HepG2 (cell line): ENCODE measurements at regions not wholly inside any gene's neighbourhood (a gene's known extent, or its start where the extent isn't known, plus 50 kb on each side); places are given as distances from the start of the nearest gene placed in this dataset.

ENCODE experiments used
- ATAC-seq: fragments of 200-7000 bp; cut with Tn5 transposase; 3 replicates; pipeline ENCODE4 v1.9.1; 2020; ENCODE audit warnings: mild to moderate bottlenecking, moderate library complexity
- BruUV-seq: library from RNA; stranded (reverse); fragments of 400-500 nt; replicated peaks from 2 replicates; lab custom pipeline; 2021; lab: Mats Ljungman, UMichigan
- CTCF ChIA-PET: fragments of 300-600 bp; formaldehyde crosslinking; extraction: SDS; loops from one replicate; lab custom pipeline; 2021; ENCODE audit warnings: low total read pairs, inconsistent platforms, low intra/inter-chr PET ratio; lab: Yijun Ruan, JAX
- POLR2A ChIA-PET: fragments of 350-600 bp; sonication (Branson Sonifier 250); formaldehyde crosslinking; loops from one replicate; lab custom pipeline; 2020; ENCODE audit warnings: antibody characterized with exemption, inconsistent platforms; lab: Yijun Ruan, JAX
- DNase-seq: peaks from one replicate; pipeline ENCODE4 v3.0.0-alpha.2; 2015; ENCODE audit warnings: low spot score
- FAIRE-seq: peaks from 3 replicates; lab custom pipeline; 2011; peaks lifted over from hg19 to GRCh38; lab: Jason Lieb, UNC
- H2AFZ ChIP-seq: one replicate; pipeline ENCODE4 v1.6.1; 2011; ENCODE audit warnings: low read length, inconsistent platforms
- H3K27ac ChIP-seq: fragments of 300-600 bp; 3 replicates; pipeline ENCODE4 v1.8.0; 2011; ENCODE audit warnings: mixed run types, mild to moderate bottlenecking, mixed read lengths, low read length, inconsistent platforms; ENCODE audit not compliant: insufficient read depth; ENCODE audit errors: extremely low read length
- H3K27me3 ChIP-seq, 2 experiments: fragments of 200-600 bp in 1 of 2; 2 replicates in 1 of 2; 3 replicates in 1 of 2; pipeline versions ENCODE4 v1.6.0 to v1.8.0; 2011; ENCODE audit warnings: low read length in 2 of 2, mild to moderate bottlenecking in 2 of 2, moderate library complexity in 2 of 2, inconsistent platforms in 1 of 2; ENCODE audit not compliant: insufficient read depth in 2 of 2, control insufficient read depth in 1 of 2
- H3K36me3 ChIP-seq, 2 experiments: fragments of 200-600 bp in 1 of 2; replicated peaks in 1 of 2; 2 replicates in 1 of 2; 3 replicates in 1 of 2; pipeline versions ENCODE4 v1.5.1 to v1.8.0; 2011; ENCODE audit warnings: low read length in 2 of 2, inconsistent platforms in 1 of 2; ENCODE audit not compliant: insufficient read depth in 2 of 2, control insufficient read depth in 1 of 2
- H3K4me1 ChIP-seq: 2 replicates; pipeline ENCODE4 v1.5.1; 2012; ENCODE audit warnings: low read length, inconsistent platforms; ENCODE audit not compliant: insufficient read depth
- H3K4me2 ChIP-seq: 2 replicates; pipeline ENCODE4 v1.6.0; 2011; ENCODE audit warnings: low read depth, low read length, inconsistent platforms
- H3K4me3 ChIP-seq, 3 experiments: fragments of 200-600 bp in 1 of 3; sonication (generic), shearing (Covaris generic) in 1 of 3; replicated peaks in 1 of 3; 2 replicates each; pipeline ENCODE4 v1.5.1; 2011 to 2016; ENCODE audit warnings: low read length in 3 of 3, inconsistent platforms in 2 of 3, low read depth in 2 of 3, mild to moderate bottlenecking in 2 of 3, control low read depth in 1 of 3, mixed read lengths in 1 of 3; ENCODE audit not compliant: insufficient read depth in 1 of 3
- H3K79me2 ChIP-seq: one replicate; pipeline ENCODE4 v1.6.1; 2011; ENCODE audit warnings: low read length, inconsistent platforms; ENCODE audit not compliant: insufficient read depth
- H3K9ac ChIP-seq: 2 replicates; pipeline ENCODE4 v1.6.0; 2011; ENCODE audit warnings: mild to moderate bottlenecking, low read depth, low read length, inconsistent platforms; ENCODE audit not compliant: insufficient read depth
- H3K9me3 ChIP-seq: 2 replicates; pipeline ENCODE4 v1.5.1; 2012; ENCODE audit warnings: mild to moderate bottlenecking, low read length
- H4K20me1 ChIP-seq: 2 replicates; pipeline ENCODE4 v1.6.0; 2011; ENCODE audit warnings: inconsistent platforms, mild to moderate bottlenecking, low read length, moderate library complexity; ENCODE audit not compliant: insufficient read depth
- DNMT3B ChIP-seq: conservative IDR thresholded peaks from 2 replicates; pipeline ENCODE4 v1.6.1; 2016; ENCODE audit warnings: missing biosample characterization, control low read depth
- ELF4 ChIP-seq: sonication (generic); formaldehyde crosslinking; IDR thresholded peaks from 2 replicates; pipeline ENCODE4 v1.5.0; 2020; ENCODE audit warnings: missing genetic modification reagents, mild to moderate bottlenecking, moderate library complexity, borderline replicate concordance
- JUND ChIP-seq: sonication (generic); formaldehyde crosslinking; IDR thresholded peaks from 2 replicates; pipeline ENCODE4 v1.8.0; 2022; ENCODE audit warnings: mild to moderate bottlenecking, missing genetic modification reagents
- KDM3A ChIP-seq: IDR thresholded peaks from 2 replicates; pipeline ENCODE4 v1.6.1; 2018; ENCODE audit warnings: low read depth, missing compliant biosample characterization
- KLF11 ChIP-seq: IDR thresholded peaks from 2 replicates; pipeline ENCODE4 v1.6.1; 2016; ENCODE audit warnings: missing compliant biosample characterization
- KLF15 ChIP-seq: sonication (generic); formaldehyde crosslinking; IDR thresholded peaks from 2 replicates; pipeline ENCODE4 v1.8.1; 2023; ENCODE audit warnings: borderline replicate concordance, mild to moderate bottlenecking, inconsistent platforms, missing genetic modification reagents, mixed read lengths
- NFKB2 ChIP-seq: sonication (generic); formaldehyde crosslinking; IDR thresholded peaks from 2 replicates; pipeline ENCODE4 v1.4.0; 2020; ENCODE audit warnings: missing genetic modification reagents, borderline replicate concordance
- NR2F1 ChIP-seq, 2 experiments: fragments of 450-650 bp in 1 of 2; formaldehyde crosslinking in 1 of 2; IDR thresholded peaks; 2 replicates each; pipeline versions ENCODE4 v1.5.0 to v1.6.1; 2016 to 2020; ENCODE audit warnings: mild to moderate bottlenecking in 1 of 2, missing compliant biosample characterization in 1 of 2, missing genetic modification reagents in 1 of 2, moderate library complexity in 1 of 2
- PTBP1 ChIP-seq: fragments of 200-400 bp; formaldehyde crosslinking; IDR thresholded peaks from 2 replicates; pipeline ENCODE4 v1.6.1; 2018; ENCODE audit warnings: low read length, low read depth; ENCODE audit not compliant: poor library complexity, severe bottlenecking
- SIX1 ChIP-seq: sonication (generic); formaldehyde crosslinking; IDR thresholded peaks from 2 replicates; pipeline ENCODE4 v1.4.0; 2020; ENCODE audit warnings: missing genetic modification reagents, borderline replicate concordance
- ZNF136 ChIP-seq: sonication (generic); formaldehyde crosslinking; IDR thresholded peaks from 2 replicates; pipeline ENCODE4 v1.8.1; 2022; ENCODE audit warnings: low read depth, mild to moderate bottlenecking, moderate library complexity, missing genetic modification reagents
- ZNF660 ChIP-seq: sonication (generic); formaldehyde crosslinking; IDR thresholded peaks from 2 replicates; pipeline ENCODE4 v1.5.1; 2020; ENCODE audit warnings: mild to moderate bottlenecking, low read depth, missing genetic modification reagents, borderline replicate concordance
- ZNF792 ChIP-seq: IDR thresholded peaks from 2 replicates; pipeline ENCODE4 v1.6.1; 2016
- WGBS: methylation state at CpG from one replicate; pipeline ENCODE4 v1.1.6; 2017; ENCODE audit warnings: low lambda C conversion rate; 5-methylcytosine and 5-hydroxymethylcytosine counted together
- in situ Hi-C: cut with HindIII; loops from 2 replicates; pipeline ENCODE4 v1.10.0; 2017; ENCODE audit warnings: low pct_unique_long_range_greater_than_20kb; ENCODE audit not compliant: extremely low pct_ligation_motif_present
- intact Hi-C: fragments of 100-400 bp; cut with micrococcal nuclease; formaldehyde crosslinking; loops from one replicate; pipeline ENCODE4 v1.10.0; 2022; ENCODE audit not compliant: unreplicated experiment
- TF ChIP-seq, protein P1 (sequence below): sonication (generic); formaldehyde crosslinking; IDR thresholded peaks from 2 replicates; pipeline ENCODE4 v1.9.0; 2021; ENCODE audit warnings: missing genetic modification reagents, borderline replicate concordance

DNA sequence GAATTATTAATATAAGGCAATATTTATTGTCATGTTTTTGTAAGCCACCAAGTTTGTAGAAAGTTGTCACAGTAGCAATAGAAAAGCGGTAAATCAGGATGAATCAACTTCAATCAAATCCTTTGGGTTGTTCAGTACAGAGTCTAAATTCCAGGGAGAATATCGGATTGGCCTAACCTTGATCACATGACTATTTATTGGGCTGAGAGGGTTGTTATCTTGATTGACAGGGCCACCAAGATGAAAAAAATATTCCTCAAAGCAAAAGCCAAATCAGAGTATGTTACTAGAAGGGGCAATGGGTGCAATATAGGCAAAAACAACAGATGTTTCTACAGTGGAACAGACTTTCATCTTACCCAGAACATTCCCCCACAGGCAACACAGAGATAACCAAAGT, 270.0 kb downstream of the METTL4 start:
- POLR2A ChIA-PET, result no interaction called here
- intact Hi-C loops, result loop anchor here (5.0 kb wide), 1 partner anchor 96 kb away; no protein-coding TSS in a partner anchor
- 62% methylated on average over 2 of the region's 2 CpGs for WGBS

More for the DNA sequence above, 270.0 kb downstream of the METTL4 start:
- ATAC-seq, result no peak
- H2AFZ ChIP-seq, result no peak overlapping the region
- no peak overlapping the region for H3K4me3 ChIP-seq
- H3K36me3 ChIP-seq, result no peaks in the 10 kb centered on the region
- no peak overlapping the region for H3K27ac ChIP-seq
- no peak overlapping the region for H3K4me2 ChIP-seq
- no peaks in the 10 kb centered on the region for H3K79me2 ChIP-seq
- FAIRE-seq, result no peak
- in situ Hi-C loops, result no loop called here
- BruUV-seq, result no TSS peak
- TF ChIP-seq ZNF660 (CRISPR knock-in tag), result no peak
- no peak for TF ChIP-seq DNMT3B (CRISPR knock-in tag)
- no peak for TF ChIP-seq ZNF792
- TF ChIP-seq ELF4, result no peak
- no peak for TF ChIP-seq NR2F1 (CRISPR knock-in tag; IDR thresholded peaks at IDR 0.05)
- no peak for TF ChIP-seq JUND (CRISPR knock-in tag)
- TF ChIP-seq SIX1 (CRISPR knock-in tag), result no peak
- TF ChIP-seq, protein P1, sequence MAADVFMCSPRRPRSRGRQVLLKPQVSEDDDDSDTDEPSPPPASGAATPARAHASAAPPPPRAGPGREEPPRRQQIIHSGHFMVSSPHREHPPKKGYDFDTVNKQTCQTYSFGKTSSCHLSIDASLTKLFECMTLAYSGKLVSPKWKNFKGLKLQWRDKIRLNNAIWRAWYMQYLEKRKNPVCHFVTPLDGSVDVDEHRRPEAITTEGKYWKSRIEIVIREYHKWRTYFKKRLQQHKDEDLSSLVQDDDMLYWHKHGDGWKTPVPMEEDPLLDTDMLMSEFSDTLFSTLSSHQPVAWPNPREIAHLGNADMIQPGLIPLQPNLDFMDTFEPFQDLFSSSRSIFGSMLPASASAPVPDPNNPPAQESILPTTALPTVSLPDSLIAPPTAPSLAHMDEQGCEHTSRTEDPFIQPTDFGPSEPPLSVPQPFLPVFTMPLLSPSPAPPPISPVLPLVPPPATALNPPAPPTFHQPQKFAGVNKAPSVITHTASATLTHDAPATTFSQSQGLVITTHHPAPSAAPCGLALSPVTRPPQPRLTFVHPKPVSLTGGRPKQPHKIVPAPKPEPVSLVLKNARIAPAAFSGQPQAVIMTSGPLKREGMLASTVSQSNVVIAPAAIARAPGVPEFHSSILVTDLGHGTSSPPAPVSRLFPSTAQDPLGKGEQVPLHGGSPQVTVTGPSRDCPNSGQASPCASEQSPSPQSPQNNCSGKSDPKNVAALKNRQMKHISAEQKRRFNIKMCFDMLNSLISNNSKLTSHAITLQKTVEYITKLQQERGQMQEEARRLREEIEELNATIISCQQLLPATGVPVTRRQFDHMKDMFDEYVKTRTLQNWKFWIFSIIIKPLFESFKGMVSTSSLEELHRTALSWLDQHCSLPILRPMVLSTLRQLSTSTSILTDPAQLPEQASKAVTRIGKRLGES (CRISPR knock-in tag), result no peak
- no peak for TF ChIP-seq KLF11 (CRISPR knock-in tag)
- TF ChIP-seq ZNF136 (CRISPR knock-in tag), result no peak
- TF ChIP-seq PTBP1, result no peak
- no peak for TF ChIP-seq KDM3A
- no peak for TF ChIP-seq KLF15 (CRISPR knock-in tag)
- no peak for TF ChIP-seq NFKB2 (CRISPR knock-in tag)
- no peaks in the 10 kb centered on the region for H3K27me3 ChIP-seq
- H3K9ac ChIP-seq, result no peak overlapping the region
- no peaks in the 10 kb centered on the region for H3K9me3 ChIP-seq
- H4K20me1 ChIP-seq, result no peaks in the 10 kb centered on the region
- no peaks in the 10 kb centered on the region for H3K4me1 ChIP-seq
- no peak for DNase-seq
- CTCF ChIA-PET, result no interaction called here
